OCI-LY7 (cell line): ENCODE measurements at regions not wholly inside any gene's neighbourhood (a gene's known extent, or its start where the extent isn't known, plus 50 kb on each side); places are given as distances from the start of the nearest gene placed in this dataset.

Experiments
- BruUV-seq: library from RNA; stranded (reverse); fragments of 400-500 nt; replicated peaks from 2 replicates; lab custom pipeline; 2021; lab: Mats Ljungman, UMichigan
- CTCF ChIA-PET: fragments of 300-600 bp; sonication (Branson Sonifier 250); formaldehyde crosslinking; loops from one replicate; lab custom pipeline; 2022; ENCODE audit warnings: antibody characterized with exemption; ENCODE audit not compliant: unreplicated experiment; lab: Charles Lee
- POLR2A ChIA-PET: fragments of 300-600 bp; sonication (Branson Sonifier 250); formaldehyde crosslinking; loops from one replicate; lab custom pipeline; 2022; ENCODE audit warnings: antibody characterized with exemption; lab: Charles Lee
- DNase-seq: peaks from one replicate; pipeline ENCODE4 v3.0.0-alpha.2; 2015; ENCODE audit warnings: low spot score
- H2AFZ ChIP-seq: fragments of 200-600 bp; sonication (generic), shearing (Covaris generic); 2 replicates; pipeline ENCODE4 v1.6.1; 2014; ENCODE audit warnings: mild to moderate bottlenecking, antibody characterized with exemption, low read length, moderate library complexity
- H3K27ac ChIP-seq: fragments of 200-600 bp; sonication (generic); 2 replicates; pipeline ENCODE4 v1.5.1; 2014; ENCODE audit warnings: mixed run types, low read depth, mild to moderate bottlenecking, moderate library complexity, low read length, inconsistent platforms; ENCODE audit not compliant: poor library complexity, severe bottlenecking
- H3K36me3 ChIP-seq: fragments of 200-600 bp; sonication (generic); 2 replicates; pipeline ENCODE4 v1.6.1; 2014; ENCODE audit warnings: mild to moderate bottlenecking, antibody characterized with exemption, low read length, moderate library complexity, mixed read lengths; ENCODE audit not compliant: insufficient read depth
- H3K4me1 ChIP-seq: fragments of 200-600 bp; sonication (generic); 2 replicates; pipeline ENCODE4 v1.5.1; 2014; ENCODE audit warnings: mild to moderate bottlenecking, low read length; ENCODE audit not compliant: insufficient read depth, poor library complexity, severe bottlenecking
- H3K4me2 ChIP-seq: fragments of 200-600 bp; sonication (generic); 2 replicates; pipeline ENCODE4 v1.6.1; 2014; ENCODE audit warnings: mild to moderate bottlenecking, low read length
- H3K4me3 ChIP-seq: fragments of 200-600 bp; sonication (generic); 2 replicates; pipeline ENCODE4 v1.5.1; 2014; ENCODE audit warnings: mild to moderate bottlenecking, low read depth, low read length; ENCODE audit not compliant: poor library complexity, severe bottlenecking
- H3K79me2 ChIP-seq: fragments of 200-600 bp; sonication (generic); 2 replicates; pipeline ENCODE4 v1.6.1; 2016; ENCODE audit warnings: low read depth, mild to moderate bottlenecking, low read length, moderate library complexity, mixed read lengths; ENCODE audit not compliant: insufficient read depth
- H3K9me2 ChIP-seq: fragments of 200-600 bp; sonication (generic); 2 replicates; pipeline ENCODE4 v1.6.1; 2016; ENCODE audit warnings: mild to moderate bottlenecking, low read length, mixed read lengths; ENCODE audit not compliant: insufficient read depth
- H3K9me3 ChIP-seq: fragments of 200-600 bp; sonication (generic); 2 replicates; pipeline ENCODE4 v1.6.1; 2014; ENCODE audit warnings: mild to moderate bottlenecking, mixed run types, low read length, mixed read lengths
- H4K20me1 ChIP-seq: fragments of 200-600 bp; sonication (generic); 2 replicates; pipeline ENCODE4 v1.6.1; 2014; ENCODE audit warnings: mild to moderate bottlenecking, antibody characterized with exemption, low read length, moderate library complexity, mixed read lengths; ENCODE audit not compliant: insufficient read depth
- CTCF ChIP-seq: fragments of 200-600 bp; sonication (generic); conservative IDR thresholded peaks from 2 replicates; pipeline ENCODE4 v1.5.1; 2014; ENCODE audit warnings: mild to moderate bottlenecking, antibody characterized with exemption, low read length, moderate library complexity, mixed read lengths
- EZH2phosphoT487 ChIP-seq: fragments of 200-600 bp; sonication (generic); IDR thresholded peaks from 2 replicates; pipeline ENCODE4 v1.6.1; 2018; ENCODE audit warnings: low read depth, borderline replicate concordance, mild to moderate bottlenecking, mixed run types, antibody characterized with exemption, low read length, moderate library complexity, mixed read lengths
- intact Hi-C: fragments of 100-400 bp; cut with micrococcal nuclease; formaldehyde crosslinking; loops from one replicate; pipeline ENCODE4 v1.10.0; 2022; ENCODE audit not compliant: unreplicated experiment

GRCh38 chr11:116231543-116231942, 541.2 kb downstream of the BUD13 start:
- Histone ChIP-seq H3K79me2 (no peaks in the 10 kb centered on the region), H3K4me2 (no peak overlapping the region), H3K36me3 (no peaks in the 10 kb centered on the region), H4K20me1 (no peaks in the 10 kb centered on the region), H3K9me3 (no peaks in the 10 kb centered on the region), H3K27ac (no peak overlapping the region), H2AFZ (no peak overlapping the region), H3K4me3 (no peak overlapping the region), H3K4me1 (no peaks in the 10 kb centered on the region), H3K9me2 (no peaks in the 10 kb centered on the region)
- TF ChIP-seq EZH2phosphoT487 (no peak), CTCF (no peak)
- DNase-seq: no peak
- BruUV-seq: no TSS peak
- ChIA-PET CTCF (no interaction called here), POLR2A (no interaction called here)
- intact Hi-C loops: no loop called here

- TF ChIP-seq EZH2phosphoT487 (no peak), CTCF (no peak)
Observed at GRCh38 chr11:116230438-116230837, 542.3 kb downstream of the BUD13 start.

GRCh38 chr11:116229236-116229970, 543.4 kb downstream of the BUD13 start:
- Histone ChIP-seq H2AFZ (no peak overlapping the region), H3K9me2 (no peaks in the 10 kb centered on the region), H3K9me3 (no peaks in the 10 kb centered on the region), H3K4me2 (no peak overlapping the region), H3K27ac (no peak overlapping the region), H3K79me2 (no peaks in the 10 kb centered on the region), H3K4me1 (no peaks in the 10 kb centered on the region), H3K36me3 (no peaks in the 10 kb centered on the region), H4K20me1 (no peaks in the 10 kb centered on the region), H3K4me3 (no peak overlapping the region)
- ChIA-PET CTCF (no interaction called here), POLR2A (interaction anchor here (0.5 to 0.7 kb wide), 5 partner anchors 55 to 1624 kb away, joined by 3 to 4 read pairs (median 3); no protein-coding TSS in a partner anchor)
- no TSS peak for BruUV-seq
- DNase-seq: no peak
- TF ChIP-seq CTCF: no peak
- TF ChIP-seq EZH2phosphoT487: no peak
- intact Hi-C loops: no loop called here

More at GRCh38 chr11:116230438-116230837, 542.3 kb downstream of the BUD13 start:
- H3K79me2 ChIP-seq: no peaks in the 10 kb centered on the region
- no peaks in the 10 kb centered on the region for H3K9me3 ChIP-seq
- intact Hi-C loops: no loop called here
- no peak overlapping the region for H3K4me2 ChIP-seq
- no peak overlapping the region for H3K4me3 ChIP-seq
- H3K36me3 ChIP-seq: no peaks in the 10 kb centered on the region
- no peaks in the 10 kb centered on the region for H4K20me1 ChIP-seq
- H3K27ac ChIP-seq: no peak overlapping the region
- H3K4me1 ChIP-seq: no peaks in the 10 kb centered on the region
- no peaks in the 10 kb centered on the region for H3K9me2 ChIP-seq
- CTCF ChIA-PET: no interaction called here
- no peak overlapping the region for H2AFZ ChIP-seq
- no TSS peak for BruUV-seq
- POLR2A ChIA-PET: interaction anchor here (0.6 to 0.7 kb wide), 2 partner anchors 56 to 65 kb away, joined by 3 to 4 read pairs; no protein-coding TSS in a partner anchor
- no peak for DNase-seq
